Right lobe of liver (tissue), 4 donors: ENCODE measurements at regions not wholly inside any gene's neighbourhood (a gene's known extent, or its start where the extent isn't known, plus 50 kb on each side); places are given as distances from the start of the nearest gene placed in this dataset.

Source experiments
- POLR2A ChIP-seq: fragments of 450-650 bp; IDR thresholded peaks from one replicate; pipeline ENCODE4 v1.6.1; 2017; ENCODE audit warnings: antibody characterized with exemption, mild to moderate bottlenecking
- TF ChIP-seq, protein P1 (sequence below), 4 donors: fragments of 200-600 bp in 3 of 4; fragments of 450-650 bp in 1 of 4; IDR thresholded peaks; one replicate each; pipeline versions ENCODE4 v1.5.1 to v1.8.0; 2016 to 2022; ENCODE audit warnings: antibody characterized with exemption in 4 of 4, mild to moderate bottlenecking in 2 of 4
- donor health status: DM: no; HTN: no; CAD: no.
- donor health status: DM: no; HTN: no; CAD: no.
- donor health status: DM: no; HTN: yes; CAD: no.

DNA sequence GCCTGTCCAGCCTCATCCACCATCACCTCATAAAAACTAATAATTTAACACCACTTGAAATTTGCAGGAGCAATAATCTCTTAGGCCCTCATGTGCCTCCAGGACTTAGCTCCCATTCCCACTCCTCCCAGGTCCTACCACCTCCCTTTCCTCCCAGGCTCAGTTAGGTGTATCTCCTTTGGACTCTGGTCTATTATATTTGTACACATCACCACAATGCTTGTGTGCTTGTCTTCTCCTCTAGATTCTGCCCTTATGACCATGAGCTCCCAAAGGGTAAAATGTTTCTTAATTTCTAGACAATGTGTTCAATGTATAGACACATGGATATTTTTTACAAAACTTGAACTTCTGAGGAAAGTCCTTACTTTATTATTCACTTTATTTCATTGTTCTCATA is 182.0 kb upstream of the ZC3H15 start:
- TF ChIP-seq, protein P1, sequence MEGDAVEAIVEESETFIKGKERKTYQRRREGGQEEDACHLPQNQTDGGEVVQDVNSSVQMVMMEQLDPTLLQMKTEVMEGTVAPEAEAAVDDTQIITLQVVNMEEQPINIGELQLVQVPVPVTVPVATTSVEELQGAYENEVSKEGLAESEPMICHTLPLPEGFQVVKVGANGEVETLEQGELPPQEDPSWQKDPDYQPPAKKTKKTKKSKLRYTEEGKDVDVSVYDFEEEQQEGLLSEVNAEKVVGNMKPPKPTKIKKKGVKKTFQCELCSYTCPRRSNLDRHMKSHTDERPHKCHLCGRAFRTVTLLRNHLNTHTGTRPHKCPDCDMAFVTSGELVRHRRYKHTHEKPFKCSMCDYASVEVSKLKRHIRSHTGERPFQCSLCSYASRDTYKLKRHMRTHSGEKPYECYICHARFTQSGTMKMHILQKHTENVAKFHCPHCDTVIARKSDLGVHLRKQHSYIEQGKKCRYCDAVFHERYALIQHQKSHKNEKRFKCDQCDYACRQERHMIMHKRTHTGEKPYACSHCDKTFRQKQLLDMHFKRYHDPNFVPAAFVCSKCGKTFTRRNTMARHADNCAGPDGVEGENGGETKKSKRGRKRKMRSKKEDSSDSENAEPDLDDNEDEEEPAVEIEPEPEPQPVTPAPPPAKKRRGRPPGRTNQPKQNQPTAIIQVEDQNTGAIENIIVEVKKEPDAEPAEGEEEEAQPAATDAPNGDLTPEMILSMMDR (IDR thresholded peaks at IDR 0.05) = no peak
- TF ChIP-seq POLR2A = no peak
